Liver (tissue), 8 donors: ENCODE measurements at regions not wholly inside any gene's neighbourhood (a gene's known extent, or its start where the extent isn't known, plus 50 kb on each side); places are given as distances from the start of the nearest gene placed in this dataset.

Experiments used
- DNase-seq: peaks from one replicate; pipeline ENCODE4 v3.0.0-alpha.2; 2017; ENCODE audit warnings: low spot score
- H3K27ac ChIP-seq, 2 donors: one replicate each; pipeline ENCODE4 v1.7.0; 2013; ENCODE audit warnings: inconsistent platforms in 2 of 2, low read length in 2 of 2, control low read depth in 1 of 2, low read depth in 1 of 2, mild to moderate bottlenecking in 1 of 2
- H3K27me3 ChIP-seq, 4 donors: one replicate each; pipeline versions ENCODE4 v1.6.1 to v1.7.0; 2013; ENCODE audit warnings: low read length in 3 of 4, inconsistent platforms in 1 of 4, mild to moderate bottlenecking in 1 of 4, moderate library complexity in 1 of 4; ENCODE audit not compliant: control insufficient read depth in 4 of 4, insufficient read depth in 4 of 4
- H3K36me3 ChIP-seq, 4 donors: one replicate each; pipeline versions ENCODE4 v1.6.1 to v1.7.0; 2013; ENCODE audit warnings: low read length in 3 of 4, mild to moderate bottlenecking in 3 of 4, low read depth in 1 of 4, moderate library complexity in 1 of 4; ENCODE audit not compliant: control insufficient read depth in 4 of 4, insufficient read depth in 3 of 4
- H3K4me1 ChIP-seq, 4 donors: one replicate each; pipeline versions ENCODE4 v1.6.1 to v1.7.0; 2013; ENCODE audit warnings: low read length in 3 of 4, mild to moderate bottlenecking in 3 of 4, moderate library complexity in 1 of 4; ENCODE audit not compliant: control insufficient read depth in 4 of 4, insufficient read depth in 4 of 4
- H3K4me3 ChIP-seq, 3 donors: one replicate each; pipeline versions ENCODE4 v1.6.1 to v1.7.0; 2013; ENCODE audit warnings: low read length in 3 of 3, control low read depth in 1 of 3, low read depth in 1 of 3, mild to moderate bottlenecking in 1 of 3
- H3K9ac ChIP-seq, 2 donors: one replicate each; pipeline ENCODE4 v1.7.0; 2013; ENCODE audit warnings: low read length in 2 of 2, mild to moderate bottlenecking in 2 of 2, moderate library complexity in 2 of 2, control low read depth in 1 of 2, low read depth in 1 of 2
- H3K9me3 ChIP-seq, 4 donors: one replicate each; pipeline versions ENCODE4 v1.6.1 to v1.7.0; 2013; ENCODE audit warnings: low read length in 3 of 4; ENCODE audit not compliant: control insufficient read depth in 4 of 4
- ATF3 ChIP-seq: IDR thresholded peaks from 2 replicates; pipeline ENCODE4 v1.6.1; 2016; ENCODE audit warnings: antibody characterized with exemption
- FOXA1 ChIP-seq: IDR thresholded peaks from 2 replicates; pipeline ENCODE4 v1.6.1; 2016; ENCODE audit warnings: antibody characterized with exemption
- FOXA2 ChIP-seq: IDR thresholded peaks from 2 replicates; pipeline ENCODE4 v1.6.1; 2016; ENCODE audit warnings: antibody characterized with exemption
- GABPA ChIP-seq, 2 donors: IDR thresholded peaks in 1 of 2; conservative IDR thresholded peaks in 1 of 2; 2 replicates each; pipeline ENCODE4 v1.6.1; 2016; ENCODE audit warnings: antibody characterized with exemption in 2 of 2, mild to moderate bottlenecking in 1 of 2, moderate library complexity in 1 of 2
- HNF4A ChIP-seq, 2 donors: conservative IDR thresholded peaks; 2 replicates each; pipeline ENCODE4 v1.6.1; 2016; ENCODE audit warnings: antibody characterized with exemption in 2 of 2, mild to moderate bottlenecking in 2 of 2
- HNF4G ChIP-seq: IDR thresholded peaks from 2 replicates; pipeline ENCODE4 v1.6.1; 2016; ENCODE audit warnings: antibody characterized with exemption
- JUND ChIP-seq, 2 donors: IDR thresholded peaks; 2 replicates each; pipeline ENCODE4 v1.6.1; 2016; ENCODE audit warnings: antibody characterized with exemption in 2 of 2
- MAX ChIP-seq: IDR thresholded peaks from 2 replicates; pipeline ENCODE4 v1.6.1; 2016; ENCODE audit warnings: antibody characterized with exemption
- NR2F2 ChIP-seq: IDR thresholded peaks from 2 replicates; pipeline ENCODE4 v1.6.1; 2016; ENCODE audit warnings: antibody characterized with exemption
- RAD21 ChIP-seq, 2 donors: IDR thresholded peaks; 2 replicates each; pipeline ENCODE4 v1.6.1; 2016; ENCODE audit warnings: antibody characterized with exemption in 2 of 2, mild to moderate bottlenecking in 2 of 2
- RXRA ChIP-seq, 2 donors: IDR thresholded peaks; 2 replicates each; pipeline ENCODE4 v1.6.1; 2017 to 2018; ENCODE audit warnings: antibody characterized with exemption in 2 of 2, mild to moderate bottlenecking in 1 of 2
- SP1 ChIP-seq: IDR thresholded peaks from 2 replicates; pipeline ENCODE4 v1.6.1; 2018; ENCODE audit warnings: antibody characterized with exemption, mild to moderate bottlenecking
- TAF1 ChIP-seq: conservative IDR thresholded peaks from 2 replicates; pipeline ENCODE4 v1.6.1; 2016; ENCODE audit warnings: antibody characterized with exemption, mild to moderate bottlenecking
- YY1 ChIP-seq: IDR thresholded peaks from 2 replicates; pipeline ENCODE4 v1.6.1; 2016; ENCODE audit warnings: antibody characterized with exemption, mild to moderate bottlenecking
- WGBS: extraction: QIAGEN DNeasy Blood & Tissue Kit; methylation state at CpG from one replicate; pipeline ENCODE4 v1.1.7; 2013; 5-methylcytosine and 5-hydroxymethylcytosine counted together
- TF ChIP-seq, protein P1 (sequence below): fragments of 150-350 bp; IDR thresholded peaks from 2 replicates; pipeline ENCODE4 v1.5.1; 2017; ENCODE audit warnings: improper control_type of control experiment, low read depth, low read length; ENCODE audit not compliant: missing input control
- TF ChIP-seq, protein P2 (sequence below): IDR thresholded peaks from 2 replicates; pipeline ENCODE4 v1.6.1; 2016; ENCODE audit warnings: antibody characterized with exemption
- donor health status: healthy.
- donor health status: healthy.
- donor health status: healthy.
- donor health status: healthy.
- donor health status: healthy.

DNA sequence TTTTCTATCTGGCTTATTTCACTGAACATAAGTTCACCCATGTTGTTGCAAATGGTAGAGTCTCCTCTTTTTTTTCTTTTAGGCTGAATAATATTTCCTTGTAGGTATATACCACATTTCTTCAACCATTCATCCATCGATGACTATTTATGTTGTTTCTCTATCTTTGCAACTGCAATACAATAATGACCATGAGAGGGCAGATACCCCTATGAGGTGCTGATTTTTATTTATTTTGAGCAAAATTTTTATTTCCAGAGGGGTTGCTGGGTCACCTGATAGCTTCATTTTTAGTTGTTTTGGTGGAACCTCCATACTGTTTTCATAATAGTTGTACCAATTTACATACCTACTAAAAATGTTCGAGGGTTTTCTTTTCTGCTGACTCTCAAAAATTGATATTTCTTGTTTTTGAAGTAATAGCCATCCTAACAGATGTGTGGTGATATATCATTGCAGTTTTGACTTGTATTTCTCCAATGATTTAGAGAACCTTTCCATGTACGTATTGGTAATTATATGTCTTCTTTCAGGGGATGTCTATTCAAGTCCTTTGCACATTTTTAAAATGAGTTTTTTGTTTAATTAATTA is 1697.0 kb downstream of the PCDH7 start:
- DNase-seq = no peak
- Histone ChIP-seq H3K36me3 (no peaks in the 10 kb centered on the region), H3K4me3 (no peak overlapping the region), H3K9ac (no peak overlapping the region), H3K27me3 (no peaks in the 10 kb centered on the region), H3K9me3 (no peaks in the 10 kb centered on the region), H3K4me1 (no peaks in the 10 kb centered on the region), H3K27ac (no peak overlapping the region)
- WGBS = 72% methylated on average over 3 of the region's 3 CpGs
- TF ChIP-seq RXRA (IDR thresholded peaks at IDR 0.05) = no peak
- TF ChIP-seq, protein P1, sequence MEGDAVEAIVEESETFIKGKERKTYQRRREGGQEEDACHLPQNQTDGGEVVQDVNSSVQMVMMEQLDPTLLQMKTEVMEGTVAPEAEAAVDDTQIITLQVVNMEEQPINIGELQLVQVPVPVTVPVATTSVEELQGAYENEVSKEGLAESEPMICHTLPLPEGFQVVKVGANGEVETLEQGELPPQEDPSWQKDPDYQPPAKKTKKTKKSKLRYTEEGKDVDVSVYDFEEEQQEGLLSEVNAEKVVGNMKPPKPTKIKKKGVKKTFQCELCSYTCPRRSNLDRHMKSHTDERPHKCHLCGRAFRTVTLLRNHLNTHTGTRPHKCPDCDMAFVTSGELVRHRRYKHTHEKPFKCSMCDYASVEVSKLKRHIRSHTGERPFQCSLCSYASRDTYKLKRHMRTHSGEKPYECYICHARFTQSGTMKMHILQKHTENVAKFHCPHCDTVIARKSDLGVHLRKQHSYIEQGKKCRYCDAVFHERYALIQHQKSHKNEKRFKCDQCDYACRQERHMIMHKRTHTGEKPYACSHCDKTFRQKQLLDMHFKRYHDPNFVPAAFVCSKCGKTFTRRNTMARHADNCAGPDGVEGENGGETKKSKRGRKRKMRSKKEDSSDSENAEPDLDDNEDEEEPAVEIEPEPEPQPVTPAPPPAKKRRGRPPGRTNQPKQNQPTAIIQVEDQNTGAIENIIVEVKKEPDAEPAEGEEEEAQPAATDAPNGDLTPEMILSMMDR = peak; percentile 7
- no peak for TF ChIP-seq RAD21 (IDR thresholded peaks at IDR 0.05)
- no peak for TF ChIP-seq SP1

- 73% methylated on average over 3 of the region's 3 CpGs for whole genome bisulfite sequencing
- H3K9me3 ChIP-seq = peaks cover 0 to 3% (median 2%) of the 10 kb centered on the region in 4 donors
- no peak for DNase-seq
- no peak overlapping the region for H3K9ac ChIP-seq
- peaks cover 0 to 4% (median 0%) of the 10 kb centered on the region in 4 donors for H3K27me3 ChIP-seq
- no peaks in the 10 kb centered on the region for H3K4me1 ChIP-seq
- H3K36me3 ChIP-seq = no peaks in the 10 kb centered on the region
- no peak overlapping the region for H3K27ac ChIP-seq
- no peak overlapping the region for H3K4me3 ChIP-seq
- no peak for TF ChIP-seq HNF4A (conservative IDR thresholded peaks at IDR 0.05)
- no peak for TF ChIP-seq RXRA (IDR thresholded peaks at IDR 0.05)
- TF ChIP-seq NR2F2 = no peak
- no peak for TF ChIP-seq ATF3
- TF ChIP-seq FOXA1 = no peak
- TF ChIP-seq MAX = no peak
Measured at GRCh38 chr4:32423267-32423666, 1703.1 kb downstream of the PCDH7 start.

DNA sequence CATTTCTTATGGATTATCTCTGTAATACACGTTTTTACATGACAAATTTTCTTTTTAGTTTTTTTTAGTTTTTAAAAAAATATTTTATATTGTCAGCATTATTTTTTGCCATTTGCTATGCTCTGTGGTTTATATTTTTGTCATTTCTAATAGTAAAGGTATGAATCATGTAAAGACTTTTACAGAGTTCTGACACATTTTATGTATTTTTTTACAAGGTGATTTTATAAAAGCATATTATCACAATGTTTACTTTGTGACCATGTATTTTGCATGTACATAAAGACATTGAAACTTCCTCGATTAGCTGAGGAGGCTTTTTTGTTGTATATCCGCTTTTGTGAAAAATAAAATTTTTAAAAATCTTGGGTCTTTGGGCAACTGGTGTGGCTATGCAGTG is 1705.1 kb downstream of the PCDH7 start:
- Histone ChIP-seq H3K27ac (no peak overlapping the region), H3K36me3 (no peaks in the 10 kb centered on the region), H3K27me3 (peaks cover 0 to 4% (median 0%) of the 10 kb centered on the region in 4 donors), H3K4me1 (no peaks in the 10 kb centered on the region), H3K9ac (no peak overlapping the region), H3K4me3 (no peak overlapping the region), H3K9me3 (peaks cover 0 to 3% (median 2%) of the 10 kb centered on the region in 4 donors)
- 64% methylated on average over 3 of the region's 3 CpGs for WGBS
- DNase-seq = no peak
- no peak for TF ChIP-seq HNF4G
- TF ChIP-seq, protein P2, sequence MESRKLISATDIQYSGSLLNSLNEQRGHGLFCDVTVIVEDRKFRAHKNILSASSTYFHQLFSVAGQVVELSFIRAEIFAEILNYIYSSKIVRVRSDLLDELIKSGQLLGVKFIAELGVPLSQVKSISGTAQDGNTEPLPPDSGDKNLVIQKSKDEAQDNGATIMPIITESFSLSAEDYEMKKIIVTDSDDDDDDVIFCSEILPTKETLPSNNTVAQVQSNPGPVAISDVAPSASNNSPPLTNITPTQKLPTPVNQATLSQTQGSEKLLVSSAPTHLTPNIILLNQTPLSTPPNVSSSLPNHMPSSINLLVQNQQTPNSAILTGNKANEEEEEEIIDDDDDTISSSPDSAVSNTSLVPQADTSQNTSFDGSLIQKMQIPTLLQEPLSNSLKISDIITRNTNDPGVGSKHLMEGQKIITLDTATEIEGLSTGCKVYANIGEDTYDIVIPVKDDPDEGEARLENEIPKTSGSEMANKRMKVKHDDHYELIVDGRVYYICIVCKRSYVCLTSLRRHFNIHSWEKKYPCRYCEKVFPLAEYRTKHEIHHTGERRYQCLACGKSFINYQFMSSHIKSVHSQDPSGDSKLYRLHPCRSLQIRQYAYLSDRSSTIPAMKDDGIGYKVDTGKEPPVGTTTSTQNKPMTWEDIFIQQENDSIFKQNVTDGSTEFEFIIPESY = no peak
- TF ChIP-seq TAF1 = no peak
- no peak for TF ChIP-seq GABPA (IDR thresholded peaks at IDR 0.05 in 1 of 2, conservative IDR thresholded peaks at IDR 0.05 in 1 of 2)
- TF ChIP-seq, protein P1 = no peak
- no peak for TF ChIP-seq FOXA2
- no peak for TF ChIP-seq SP1
- TF ChIP-seq JUND (IDR thresholded peaks at IDR 0.05) = no peak
- no peak for TF ChIP-seq RXRA (IDR thresholded peaks at IDR 0.05)
- TF ChIP-seq YY1 = no peak
- no peak for TF ChIP-seq MAX
- TF ChIP-seq RAD21 (IDR thresholded peaks at IDR 0.05) = no peak
- no peak for TF ChIP-seq FOXA1
- no peak for TF ChIP-seq NR2F2
- no peak for TF ChIP-seq ATF3
